ACC112 (cell line): ENCODE measurements at regions not wholly inside any gene's neighbourhood (a gene's known extent, or its start where the extent isn't known, plus 50 kb on each side); places are given as distances from the start of the nearest gene placed in this dataset.
"Not testable (repeated sequence)": the region's sequence is repeated elsewhere in the genome, so short reads cannot be mapped to it uniquely, and the experiment has no call there.

Experiments used
- H2AFZ ChIP-seq: fragments of 200-600 bp; sonication (generic); one replicate; pipeline ENCODE4 v1.6.0; 2017; ENCODE audit warnings: antibody characterized with exemption, low read length; ENCODE audit not compliant: unreplicated experiment
- H3K27ac ChIP-seq: fragments of 200-600 bp; sonication (generic); 2 replicates; pipeline ENCODE4 v1.5.1; 2014; ENCODE audit warnings: low read depth, mild to moderate bottlenecking, antibody characterized with exemption, low read length, moderate library complexity
- H3K27me3 ChIP-seq: fragments of 200-600 bp; sonication (generic); 2 replicates; pipeline ENCODE4 v1.6.1; 2014; ENCODE audit warnings: mild to moderate bottlenecking, antibody characterized with exemption, low read length, moderate library complexity, mixed read lengths; ENCODE audit not compliant: insufficient read depth
- H3K36me3 ChIP-seq: fragments of 200-600 bp; sonication (generic); 2 replicates; pipeline ENCODE4 v1.6.1; 2016; ENCODE audit warnings: mild to moderate bottlenecking, antibody characterized with exemption, low read length, moderate library complexity, mixed read lengths; ENCODE audit not compliant: insufficient read depth
- H3K4me1 ChIP-seq: fragments of 200-600 bp; sonication (generic); one replicate; pipeline ENCODE4 v1.6.1; 2016; ENCODE audit warnings: low read length, mixed read lengths; ENCODE audit not compliant: insufficient read depth, unreplicated experiment, control insufficient read depth
- H3K4me3 ChIP-seq: fragments of 200-600 bp; sonication (generic); 2 replicates; pipeline ENCODE4 v1.5.1; 2014; ENCODE audit warnings: mild to moderate bottlenecking, low read depth, low read length
- H3K79me2 ChIP-seq: fragments of 200-600 bp; sonication (generic); one replicate; pipeline ENCODE4 v1.6.0; 2016; ENCODE audit warnings: low read length; ENCODE audit not compliant: control insufficient read depth, unreplicated experiment, insufficient read depth

DNA sequence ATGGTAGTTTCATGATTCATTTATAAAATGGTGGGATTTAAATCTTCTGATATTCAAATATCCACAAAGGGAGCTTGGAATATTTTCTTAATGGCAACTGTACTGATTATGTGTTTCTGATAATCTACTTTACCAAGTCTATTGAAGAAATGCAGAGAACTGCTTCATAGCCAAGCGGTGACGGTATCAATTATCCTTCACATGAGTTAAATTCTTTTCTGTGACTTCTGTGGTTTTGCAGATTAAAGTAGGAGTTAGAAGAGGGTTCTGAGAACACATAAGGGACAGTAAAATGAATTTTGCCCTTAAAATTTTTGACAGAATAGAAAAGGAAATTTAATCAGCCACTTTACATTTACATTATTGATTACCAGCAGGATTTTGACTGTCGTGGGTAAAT lies 563.2 kb downstream of the GBE1 start:
- H2AFZ ChIP-seq: peak overlapping the region; percentile 11
- H3K36me3 ChIP-seq: no peaks in the 10 kb centered on the region
- no peak overlapping the region for H3K27ac ChIP-seq
- no peaks in the 10 kb centered on the region for H3K79me2 ChIP-seq
- no peaks in the 10 kb centered on the region for H3K27me3 ChIP-seq
- no peak overlapping the region for H3K4me3 ChIP-seq
- peaks cover 37% of the 10 kb centered on the region for H3K4me1 ChIP-seq

- Histone ChIP-seq H3K4me1 (peaks cover 37% of the 10 kb centered on the region), H3K36me3 (no peaks in the 10 kb centered on the region), H3K27ac (no peak overlapping the region), H3K79me2 (no peaks in the 10 kb centered on the region), H3K27me3 (no peaks in the 10 kb centered on the region), H3K4me3 (no peak overlapping the region), H2AFZ (no peak overlapping the region)
Observed at GRCh38 chr3:81197386-81197785, 564.1 kb downstream of the GBE1 start.

DNA sequence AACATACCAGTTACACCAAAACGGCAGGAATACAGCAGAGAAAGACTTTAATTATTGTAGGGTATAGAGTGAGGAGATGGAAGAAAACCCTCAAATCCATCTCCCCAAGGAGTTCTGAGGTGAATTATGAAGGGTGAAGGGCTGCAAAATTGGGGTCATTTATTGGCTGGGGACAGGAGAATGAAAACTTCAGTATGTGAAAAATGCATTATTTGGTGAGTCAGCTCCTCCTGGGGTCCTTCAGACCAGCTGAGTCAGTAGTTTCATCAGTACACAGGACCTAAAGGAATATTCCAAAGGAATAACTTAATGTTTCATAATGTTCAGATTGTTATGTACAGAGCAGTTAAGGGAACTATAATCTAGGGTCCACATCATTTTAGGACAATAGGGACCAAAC lies 566.0 kb downstream of the GBE1 start:
- no peaks in the 10 kb centered on the region for H3K27me3 ChIP-seq
- peak overlapping the region; percentile 33; the same call in 1 of the 2 replicates for H3K4me3 ChIP-seq
- H2AFZ ChIP-seq: no peak overlapping the region
- H3K36me3 ChIP-seq: no peaks in the 10 kb centered on the region
- H3K27ac ChIP-seq: peak overlapping the region; percentile 36
- H3K79me2 ChIP-seq: no peaks in the 10 kb centered on the region
- H3K4me1 ChIP-seq: peaks cover 37% of the 10 kb centered on the region

- Histone ChIP-seq H3K4me3 (no peak overlapping the region), H3K36me3 (no peaks in the 10 kb centered on the region), H3K79me2 (no peaks in the 10 kb centered on the region), H3K27ac (no peak overlapping the region), H2AFZ (no peak overlapping the region), H3K4me1 (no peaks in the 10 kb centered on the region), H3K27me3 (no peaks in the 10 kb centered on the region)
Observed at GRCh38 chr3:81186412-81186811, 575.0 kb downstream of the GBE1 start.

DNA sequence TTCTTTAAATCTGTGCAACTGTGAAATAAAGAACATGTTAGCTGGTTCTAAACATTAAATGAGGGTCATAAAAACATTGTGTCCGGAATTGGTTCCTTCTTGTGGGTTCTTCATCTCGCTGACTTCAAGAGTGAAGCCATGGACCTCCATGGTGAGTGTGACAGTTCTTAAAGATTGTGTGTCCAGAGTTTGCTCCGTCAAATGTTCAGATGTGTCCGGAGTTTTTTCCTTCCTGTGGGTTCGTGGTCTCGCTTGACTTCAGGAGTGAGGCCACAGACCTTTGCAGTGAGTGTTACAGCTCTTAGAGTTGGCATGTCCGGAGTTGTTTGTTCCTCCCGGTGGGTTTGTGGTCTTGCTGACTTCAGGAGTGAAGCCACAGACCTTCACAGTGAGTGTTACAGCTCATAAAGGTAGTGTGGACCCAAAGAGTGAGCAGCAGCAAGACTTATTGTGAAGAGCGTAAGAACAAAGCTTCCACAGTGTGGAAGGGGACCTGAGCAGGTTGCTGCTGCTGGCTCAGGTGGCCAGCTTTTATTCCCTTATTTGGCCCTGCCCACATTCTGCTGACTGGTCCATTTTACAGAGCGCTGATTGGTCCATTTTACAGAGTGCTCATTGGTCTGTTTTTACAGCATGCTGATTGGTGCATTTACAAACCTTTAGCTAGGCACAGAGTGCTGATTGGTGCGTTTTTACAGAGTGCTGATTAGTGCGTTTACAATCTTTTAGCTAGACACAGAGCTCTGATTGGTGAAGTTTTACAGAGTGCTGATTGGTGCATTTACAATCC lies 579.2 kb downstream of the GBE1 start:
- H3K4me3 ChIP-seq: not testable (repeated sequence)

DNA sequence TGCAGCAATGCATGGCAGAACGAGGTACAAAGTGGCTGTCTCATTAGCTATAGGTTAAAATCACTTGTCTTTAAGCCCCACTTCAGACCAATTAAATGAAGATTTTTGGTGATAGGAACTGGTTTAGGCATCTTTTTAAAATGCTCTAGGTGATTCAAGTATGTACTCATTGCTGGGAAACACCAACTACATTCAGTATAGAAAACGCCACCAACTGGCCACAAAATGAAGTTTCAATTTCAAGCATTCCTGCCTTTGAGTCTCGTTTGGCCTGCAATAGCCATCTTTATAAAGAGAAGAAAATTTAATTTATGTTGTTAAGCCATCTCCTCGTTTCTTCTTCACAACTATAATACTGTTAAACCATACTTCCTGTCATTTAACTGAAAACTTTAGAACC lies 587.9 kb downstream of the GBE1 start:
- Histone ChIP-seq H3K79me2 (no peaks in the 10 kb centered on the region), H2AFZ (no peak overlapping the region), H3K27ac (no peak overlapping the region), H3K27me3 (no peaks in the 10 kb centered on the region), H3K4me3 (no peak overlapping the region), H3K36me3 (no peaks in the 10 kb centered on the region), H3K4me1 (no peaks in the 10 kb centered on the region)

More for the DNA sequence above, 579.2 kb downstream of the GBE1 start:
- not testable (repeated sequence) for H3K27ac ChIP-seq, H3K27me3 ChIP-seq, H3K79me2 ChIP-seq, H2AFZ ChIP-seq, H3K4me1 ChIP-seq, H3K36me3 ChIP-seq

DNA sequence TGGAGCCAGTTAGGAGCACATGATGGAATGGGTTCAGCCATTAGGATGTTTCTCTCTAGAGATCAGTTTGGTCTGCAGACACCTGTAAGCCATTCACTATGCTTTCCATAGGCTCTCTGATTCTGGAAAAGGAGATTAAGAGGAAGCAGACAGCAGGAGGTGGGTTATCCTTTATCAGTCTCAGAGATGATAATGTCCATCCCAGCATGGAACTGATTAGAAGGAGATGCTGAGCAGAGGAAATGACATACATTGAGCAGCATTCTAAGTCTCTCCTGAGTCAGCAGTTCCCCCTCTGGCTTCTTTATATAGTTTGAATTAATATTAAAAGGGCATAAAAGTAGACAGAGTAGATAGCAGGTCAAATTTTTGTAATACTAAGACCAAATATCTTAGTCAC lies 591.1 kb downstream of the GBE1 start:
- H2AFZ ChIP-seq: no peak overlapping the region
- no peaks in the 10 kb centered on the region for H3K36me3 ChIP-seq
- no peak overlapping the region for H3K27ac ChIP-seq
- H3K27me3 ChIP-seq: no peaks in the 10 kb centered on the region
- no peaks in the 10 kb centered on the region for H3K79me2 ChIP-seq
- no peaks in the 10 kb centered on the region for H3K4me1 ChIP-seq
- H3K4me3 ChIP-seq: no peak overlapping the region

- Histone ChIP-seq H3K27ac (no peak overlapping the region), H2AFZ (no peak overlapping the region), H3K36me3 (no peaks in the 10 kb centered on the region), H3K4me3 (no peak overlapping the region), H3K79me2 (no peaks in the 10 kb centered on the region), H3K27me3 (0 out of 2 replicates have a peak, but pooled peaks cover 7% of the 10 kb centered on the region), H3K4me1 (no peaks in the 10 kb centered on the region)
Observed at GRCh38 chr3:81164806-81165205, 596.6 kb downstream of the GBE1 start.

DNA sequence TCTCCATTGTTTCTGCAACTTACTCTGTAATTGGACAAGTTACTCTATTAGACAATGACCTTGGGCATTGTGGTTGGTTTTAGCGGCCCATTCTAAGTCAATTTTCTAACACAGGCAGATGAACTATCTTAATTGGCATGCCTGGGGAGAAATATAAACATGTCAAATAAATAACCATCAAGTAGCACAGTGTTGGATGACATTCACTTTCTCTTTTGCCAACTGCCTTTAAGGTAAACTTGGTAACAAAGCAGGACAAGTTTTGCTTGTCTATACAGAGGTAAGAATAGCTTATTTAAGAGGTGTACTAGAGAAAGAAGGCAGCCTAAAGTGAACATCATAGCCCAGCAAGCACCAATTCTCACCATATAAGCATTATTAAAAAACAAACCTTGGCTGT lies 599.6 kb downstream of the GBE1 start:
- H3K4me1 ChIP-seq: no peaks in the 10 kb centered on the region
- H3K36me3 ChIP-seq: no peaks in the 10 kb centered on the region
- H3K4me3 ChIP-seq: no peak overlapping the region
- no peak overlapping the region for H2AFZ ChIP-seq
- H3K79me2 ChIP-seq: no peaks in the 10 kb centered on the region
- no peak overlapping the region for H3K27ac ChIP-seq
- H3K27me3 ChIP-seq: 0 out of 2 replicates have a peak, but pooled peaks cover 7% of the 10 kb centered on the region

GRCh38 chr3:81161100-81161499 lies 600.3 kb downstream of the GBE1 start:
- H3K4me3 ChIP-seq: no peak overlapping the region
- H3K27me3 ChIP-seq: 0 out of 2 replicates have a peak, but pooled peaks cover 7% of the 10 kb centered on the region
- no peak overlapping the region for H2AFZ ChIP-seq
- H3K36me3 ChIP-seq: no peaks in the 10 kb centered on the region
- no peak overlapping the region for H3K27ac ChIP-seq
- H3K4me1 ChIP-seq: no peaks in the 10 kb centered on the region
- no peaks in the 10 kb centered on the region for H3K79me2 ChIP-seq

DNA sequence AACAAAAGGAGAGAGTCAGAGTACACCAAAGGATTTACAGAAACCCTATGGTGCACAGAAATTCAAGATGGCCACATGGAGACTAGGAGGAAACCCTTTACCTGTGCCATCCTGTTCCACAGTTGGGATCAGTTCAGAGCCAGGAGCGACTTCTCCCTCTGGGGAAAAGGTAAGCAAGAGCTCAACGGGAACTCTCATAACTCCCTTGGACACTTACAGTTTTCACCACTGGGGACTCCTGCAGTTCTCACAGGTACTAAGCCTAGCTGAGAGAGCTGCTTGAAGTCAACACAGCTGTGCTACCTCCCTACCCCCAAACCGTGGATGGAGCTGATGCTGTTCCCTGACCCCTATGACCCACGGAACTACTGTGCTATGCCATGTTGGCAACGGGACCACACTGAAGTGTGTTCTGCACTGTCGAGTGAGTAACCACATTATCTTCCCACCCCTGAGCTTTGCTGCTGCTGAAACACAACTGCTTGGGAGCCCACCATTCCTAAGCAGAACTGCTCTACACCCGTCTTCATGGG lies 606.8 kb downstream of the GBE1 start:
- Histone ChIP-seq H3K27me3 (no peaks in the 10 kb centered on the region), H3K36me3 (no peaks in the 10 kb centered on the region), H3K4me3 (no peak overlapping the region), H3K79me2 (no peaks in the 10 kb centered on the region), H3K27ac (no peak overlapping the region), H2AFZ (no peak overlapping the region), H3K4me1 (no peaks in the 10 kb centered on the region)
